ENCODE measurements at regions not wholly inside any gene's neighbourhood (a gene's known extent, or its start where the extent isn't known, plus 50 kb on each side); places are given as distances from the start of the nearest gene placed in this dataset.
"Not testable (repeated sequence)": the region's sequence is repeated elsewhere in the genome, so short reads cannot be mapped to it uniquely, and the experiment has no call there.

DNA sequence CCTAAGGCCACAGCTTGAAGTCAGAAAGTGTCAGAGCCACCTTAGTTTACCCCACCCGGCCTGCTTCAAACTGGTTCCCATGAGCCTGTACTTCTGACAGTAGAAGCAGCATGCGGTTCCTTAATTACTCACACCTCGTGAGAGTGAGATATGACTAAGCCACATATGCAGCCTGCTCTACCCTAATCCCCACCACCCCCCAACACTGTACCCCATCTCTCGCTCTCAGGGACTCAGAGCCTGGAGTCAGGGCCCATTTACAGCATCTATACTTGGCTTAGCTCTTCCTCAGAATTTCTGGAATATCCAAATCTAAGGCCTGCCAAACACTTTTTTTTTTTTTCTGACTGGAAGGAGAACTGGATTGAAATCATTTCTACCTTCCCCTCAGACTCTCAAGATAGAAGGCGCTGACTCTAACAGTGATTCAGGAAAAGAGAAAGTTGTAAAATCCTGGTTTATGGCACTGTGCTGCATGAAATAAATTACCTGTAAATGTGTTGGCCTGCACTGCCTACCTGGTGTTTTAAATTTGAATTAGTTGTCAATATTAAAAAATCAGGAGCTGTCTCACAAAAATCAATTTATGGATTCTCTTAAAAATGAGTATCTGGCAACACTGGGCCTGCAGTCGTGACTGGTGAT is 360.0 kb downstream of the RND3 start:
- Histone ChIP-seq H3K27ac (ENCODE audit: low read depth, low read length) (no peak overlapping the region), H3K9ac (ENCODE audit: low read length) (no peak overlapping the region), H3K27me3 (ENCODE audit: control insufficient read depth in 1 of 2, insufficient read depth in 2 of 2, low read length in 2 of 2) (no peaks in the 10 kb centered on the region), H3K4me1 (ENCODE audit: insufficient read depth, low read length) (no peaks in the 10 kb centered on the region), H3K36me3 (ENCODE audit: insufficient read depth, low read length) (no peaks in the 10 kb centered on the region), H3K4me3 (ENCODE audit: low read depth in 1 of 2, low read length in 2 of 2) (no peak overlapping the region), H3K9me3 (ENCODE audit: low read length) (no peaks in the 10 kb centered on the region)

DNA sequence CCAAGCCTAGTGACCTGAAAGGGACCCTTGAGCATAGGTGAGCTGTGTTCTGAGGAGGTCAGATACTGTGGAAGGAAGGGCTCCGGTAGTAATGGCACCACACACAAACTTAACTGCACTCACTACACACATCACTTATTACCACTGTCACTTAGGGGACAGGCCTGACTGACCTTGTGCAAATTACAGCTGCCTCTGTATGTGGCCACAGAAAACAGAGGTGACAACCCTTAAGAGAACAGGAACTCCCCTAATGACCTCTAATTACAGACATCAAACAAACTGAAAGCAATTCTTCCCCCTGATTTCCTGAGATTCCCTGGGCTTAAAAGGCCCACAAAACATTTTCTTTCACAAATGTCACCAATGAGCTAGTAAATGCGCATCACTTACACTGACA is 360.6 kb downstream of the RND3 start:
- Histone ChIP-seq H3K9ac (ENCODE audit: low read length) (no peak overlapping the region), H3K4me1 (ENCODE audit: insufficient read depth, low read length) (no peaks in the 10 kb centered on the region), H3K4me3 (ENCODE audit: low read depth in 1 of 2, low read length in 2 of 2) (no peak overlapping the region), H3K27ac (ENCODE audit: low read depth, low read length) (no peak overlapping the region), H3K36me3 (ENCODE audit: insufficient read depth, low read length) (no peaks in the 10 kb centered on the region), H3K27me3 (ENCODE audit: control insufficient read depth in 1 of 2, insufficient read depth in 2 of 2, low read length in 2 of 2) (no peaks in the 10 kb centered on the region), H3K9me3 (ENCODE audit: low read length) (no peaks in the 10 kb centered on the region)

DNA sequence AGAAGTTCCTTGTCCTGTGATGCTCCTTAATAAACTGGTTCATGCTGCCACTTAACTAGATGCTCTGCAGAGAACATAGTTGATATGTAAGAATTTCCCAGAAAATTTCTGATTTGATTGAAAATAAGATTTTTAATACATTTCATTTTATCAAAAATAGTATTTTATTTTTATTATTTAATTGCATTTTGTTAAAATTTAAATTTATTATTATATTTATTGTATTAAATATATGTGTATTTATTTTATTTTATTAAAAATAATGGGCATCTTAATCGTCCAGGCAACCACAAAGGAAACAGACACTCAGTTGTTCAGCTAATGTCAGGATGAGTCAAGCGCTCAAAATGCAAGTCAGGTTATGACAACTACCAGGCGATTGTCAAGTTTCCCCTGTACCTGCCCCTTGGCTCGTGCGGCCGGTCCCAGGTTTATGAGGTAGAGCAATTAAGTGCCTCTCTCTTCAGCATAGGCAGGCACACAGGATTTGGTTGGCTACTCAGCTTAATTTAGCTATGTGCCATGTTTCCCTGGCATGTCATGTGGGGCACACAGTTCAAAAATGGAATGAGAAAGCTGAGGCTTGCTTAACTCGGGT is 361.2 kb downstream of the RND3 start:
- no peaks in the 10 kb centered on the region for H3K36me3 ChIP-seq (ENCODE audit: insufficient read depth, low read length)
- H3K9ac ChIP-seq (ENCODE audit: low read length): no peak overlapping the region
- H3K9me3 ChIP-seq (ENCODE audit: low read length): no peaks in the 10 kb centered on the region
- no peak overlapping the region for H3K4me3 ChIP-seq (ENCODE audit: low read depth in 1 of 2, low read length in 2 of 2)
- H3K27ac ChIP-seq (ENCODE audit: low read depth, low read length): no peak overlapping the region
- H3K27me3 ChIP-seq (ENCODE audit: control insufficient read depth in 1 of 2, insufficient read depth in 2 of 2, low read length in 2 of 2): no peaks in the 10 kb centered on the region
- no peaks in the 10 kb centered on the region for H3K4me1 ChIP-seq (ENCODE audit: insufficient read depth, low read length)

DNA sequence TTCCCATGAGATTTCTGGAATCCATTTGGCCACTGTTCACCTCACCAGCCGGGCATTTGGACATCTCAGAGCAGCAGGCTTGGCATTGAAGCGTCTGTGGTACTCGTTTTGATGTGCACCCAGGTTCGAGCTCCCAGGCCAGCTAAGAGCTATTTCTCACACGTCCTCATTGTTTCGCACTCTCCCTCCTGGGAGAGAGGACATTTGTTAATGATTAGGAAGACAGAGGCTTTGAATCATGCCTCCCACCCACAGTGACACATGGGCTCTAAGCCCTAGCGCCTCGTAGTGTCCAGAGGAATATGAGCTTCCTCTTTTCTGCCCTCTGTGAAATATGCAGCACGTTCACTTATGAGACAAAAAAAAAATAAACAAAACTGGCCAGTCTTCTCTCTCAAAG is 361.8 kb downstream of the RND3 start:
- no peaks in the 10 kb centered on the region for H3K9me3 ChIP-seq (ENCODE audit: low read length)
- no peak overlapping the region for H3K27ac ChIP-seq (ENCODE audit: low read depth, low read length)
- no peak overlapping the region for H3K4me3 ChIP-seq (ENCODE audit: low read depth in 1 of 2, low read length in 2 of 2)
- no peaks in the 10 kb centered on the region for H3K4me1 ChIP-seq (ENCODE audit: insufficient read depth, low read length)
- H3K9ac ChIP-seq (ENCODE audit: low read length): no peak overlapping the region
- no peaks in the 10 kb centered on the region for H3K27me3 ChIP-seq (ENCODE audit: control insufficient read depth in 1 of 2, insufficient read depth in 2 of 2, low read length in 2 of 2)
- H3K36me3 ChIP-seq (ENCODE audit: insufficient read depth, low read length): no peaks in the 10 kb centered on the region

DNA sequence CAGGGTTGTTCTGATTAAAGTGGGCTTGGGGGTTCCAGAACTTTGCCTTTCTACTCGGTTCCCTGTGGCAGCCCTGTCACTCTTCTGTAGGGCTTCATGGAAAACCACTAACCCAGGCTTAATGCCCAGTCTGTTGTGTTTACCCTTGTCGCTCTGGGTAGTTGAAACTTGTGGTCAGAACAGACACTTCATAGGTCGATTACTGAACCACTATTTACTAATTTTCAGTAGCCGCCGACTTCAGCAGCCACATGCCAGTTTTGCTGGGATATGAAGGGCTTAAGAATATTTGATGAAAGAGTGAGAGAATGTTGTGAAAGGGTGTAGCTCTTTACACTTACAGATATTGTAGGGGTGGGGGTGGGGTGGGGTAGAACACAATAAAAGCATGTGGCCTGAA is 362.3 kb downstream of the RND3 start:
- no peak overlapping the region for H3K27ac ChIP-seq (ENCODE audit: low read depth, low read length)
- H3K9me3 ChIP-seq (ENCODE audit: low read length): no peaks in the 10 kb centered on the region
- no peak overlapping the region for H3K4me3 ChIP-seq (ENCODE audit: low read depth in 1 of 2, low read length in 2 of 2)
- no peaks in the 10 kb centered on the region for H3K27me3 ChIP-seq (ENCODE audit: control insufficient read depth in 1 of 2, insufficient read depth in 2 of 2, low read length in 2 of 2)
- H3K36me3 ChIP-seq (ENCODE audit: insufficient read depth, low read length): no peaks in the 10 kb centered on the region
- no peak overlapping the region for H3K9ac ChIP-seq (ENCODE audit: low read length)
- H3K4me1 ChIP-seq (ENCODE audit: insufficient read depth, low read length): no peaks in the 10 kb centered on the region

DNA sequence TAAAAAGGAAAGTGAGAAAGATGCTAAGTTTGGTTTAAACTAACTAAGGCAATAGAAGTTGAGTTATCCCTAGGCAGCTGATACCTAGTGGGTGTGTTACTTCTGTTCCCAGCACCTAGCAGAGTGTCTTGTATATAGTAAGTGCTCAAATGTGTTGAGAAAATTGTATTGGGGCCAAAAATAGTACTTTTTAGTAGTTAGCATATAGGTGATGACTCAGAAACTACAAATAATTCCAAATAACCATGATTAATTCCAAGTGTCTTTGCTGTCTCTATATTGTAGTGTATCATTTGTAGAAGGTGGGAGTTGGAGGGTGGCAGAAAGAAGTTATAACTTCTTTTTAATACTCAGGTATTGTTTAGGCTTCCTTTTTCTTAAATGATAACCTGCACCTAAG is 362.7 kb downstream of the RND3 start:
- no peak overlapping the region for H3K9ac ChIP-seq (ENCODE audit: low read length)
- no peaks in the 10 kb centered on the region for H3K36me3 ChIP-seq (ENCODE audit: insufficient read depth, low read length)
- H3K27me3 ChIP-seq (ENCODE audit: control insufficient read depth in 1 of 2, insufficient read depth in 2 of 2, low read length in 2 of 2): no peaks in the 10 kb centered on the region
- H3K4me1 ChIP-seq (ENCODE audit: insufficient read depth, low read length): no peaks in the 10 kb centered on the region
- H3K27ac ChIP-seq (ENCODE audit: low read depth, low read length): no peak overlapping the region
- no peak overlapping the region for H3K4me3 ChIP-seq (ENCODE audit: low read depth in 1 of 2, low read length in 2 of 2)
- no peaks in the 10 kb centered on the region for H3K9me3 ChIP-seq (ENCODE audit: low read length)

DNA sequence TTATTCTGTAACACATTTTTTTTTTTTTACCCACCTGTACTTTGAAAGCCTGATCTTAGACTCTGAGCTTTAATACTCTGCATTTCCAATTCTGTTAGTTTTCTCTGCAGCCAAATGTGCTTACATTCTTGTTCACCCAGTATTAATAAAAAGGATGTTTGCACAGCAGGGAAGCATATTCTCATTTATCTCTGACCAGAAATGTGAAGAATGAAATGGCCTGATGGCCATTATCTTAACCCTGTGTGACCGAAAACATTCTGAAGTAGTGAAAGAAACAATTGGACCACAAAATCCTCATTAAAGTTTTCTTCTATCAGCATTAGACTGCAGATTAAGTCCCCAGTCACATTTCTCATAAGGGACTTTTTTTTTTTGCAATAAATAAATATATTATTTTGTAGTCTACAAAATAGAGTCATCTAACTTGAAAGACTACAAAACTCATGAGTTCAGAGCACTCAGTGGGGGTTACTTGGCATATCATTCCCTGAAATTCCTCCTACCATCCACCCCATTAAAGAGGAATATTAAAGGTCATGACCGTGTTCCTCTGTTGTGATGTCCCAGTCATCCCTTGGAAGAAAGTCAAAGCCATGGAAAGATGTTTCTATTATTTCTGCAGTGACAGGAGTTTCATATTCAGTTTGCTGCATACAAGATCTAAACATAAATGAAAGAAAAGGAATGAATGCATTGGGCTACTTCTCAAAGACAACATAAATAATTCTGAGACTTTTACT is 364.4 kb downstream of the RND3 start:
- Histone ChIP-seq H3K4me1 (ENCODE audit: insufficient read depth, low read length) (no peaks in the 10 kb centered on the region), H3K9ac (ENCODE audit: low read length) (no peak overlapping the region), H3K36me3 (ENCODE audit: insufficient read depth, low read length) (no peaks in the 10 kb centered on the region), H3K27ac (ENCODE audit: low read depth, low read length) (no peak overlapping the region), H3K9me3 (ENCODE audit: low read length) (no peaks in the 10 kb centered on the region), H3K27me3 (ENCODE audit: control insufficient read depth in 1 of 2, insufficient read depth in 2 of 2, low read length in 2 of 2) (no peaks in the 10 kb centered on the region), H3K4me3 (ENCODE audit: low read depth in 1 of 2, low read length in 2 of 2) (no peak overlapping the region)

DNA sequence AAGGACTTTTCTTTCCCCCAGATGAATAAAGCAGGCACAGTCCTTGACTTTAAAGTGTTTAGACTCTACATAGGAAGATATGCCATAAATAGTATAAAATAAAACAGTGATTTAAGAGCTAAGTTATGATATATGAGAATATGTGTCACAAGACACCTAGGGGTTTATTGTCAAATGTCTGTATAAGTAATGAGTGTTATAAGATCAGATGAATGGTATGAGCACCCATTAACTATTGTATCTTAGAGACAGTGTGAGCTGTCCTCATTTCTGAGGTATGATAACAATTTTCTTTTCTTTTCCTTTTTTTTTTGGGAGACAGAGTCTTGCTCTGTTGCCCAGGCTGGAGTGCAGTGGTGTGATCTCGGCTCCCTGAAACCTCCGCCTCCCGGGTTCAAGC is 365.3 kb downstream of the RND3 start:
- H3K9me3 ChIP-seq (ENCODE audit: low read length): no peaks in the 10 kb centered on the region
- no peak overlapping the region for H3K27ac ChIP-seq (ENCODE audit: low read depth, low read length)
- H3K4me1 ChIP-seq (ENCODE audit: insufficient read depth, low read length): no peaks in the 10 kb centered on the region
- no peak overlapping the region for H3K4me3 ChIP-seq (ENCODE audit: low read depth in 1 of 2, low read length in 2 of 2)
- no peaks in the 10 kb centered on the region for H3K27me3 ChIP-seq (ENCODE audit: control insufficient read depth in 1 of 2, insufficient read depth in 2 of 2, low read length in 2 of 2)
- H3K36me3 ChIP-seq (ENCODE audit: insufficient read depth, low read length): no peaks in the 10 kb centered on the region
- H3K9ac ChIP-seq (ENCODE audit: low read length): no peak overlapping the region

DNA sequence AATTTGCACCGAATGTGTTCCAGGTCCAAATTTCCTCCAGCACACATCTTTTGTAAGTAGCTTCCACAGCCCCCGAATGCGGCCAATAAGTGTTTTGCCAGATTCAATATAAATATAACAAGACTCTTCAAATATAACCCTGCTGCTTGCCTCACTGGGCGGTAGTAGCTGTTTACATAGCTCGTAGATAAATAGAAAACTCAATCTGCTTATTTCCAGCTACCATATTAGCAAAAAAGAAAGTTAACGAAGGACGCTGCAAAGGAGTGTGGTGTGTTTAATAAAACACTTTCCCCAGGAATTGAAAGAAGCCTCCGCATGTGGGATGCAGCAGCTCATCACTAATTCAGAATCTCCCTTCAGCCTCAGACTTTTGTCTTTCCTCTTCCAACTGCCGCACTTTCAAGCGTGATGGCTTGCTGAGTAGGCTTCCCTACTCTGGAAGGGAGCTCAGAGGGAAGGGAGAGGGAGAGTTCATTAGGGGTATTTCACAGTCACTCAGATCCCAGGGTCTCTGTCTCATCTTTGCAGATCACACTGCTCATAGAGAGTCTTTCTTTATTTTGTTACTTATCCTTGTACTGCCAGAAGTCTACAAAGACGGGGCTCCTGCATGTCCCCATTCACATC is 367.0 kb downstream of the RND3 start:
- Histone ChIP-seq H3K36me3 (ENCODE audit: insufficient read depth, low read length) (no peaks in the 10 kb centered on the region), H3K4me3 (ENCODE audit: low read depth in 1 of 2, low read length in 2 of 2) (no peak overlapping the region), H3K9me3 (ENCODE audit: low read length) (no peaks in the 10 kb centered on the region), H3K9ac (ENCODE audit: low read length) (no peak overlapping the region), H3K27me3 (ENCODE audit: control insufficient read depth in 1 of 2, insufficient read depth in 2 of 2, low read length in 2 of 2) (no peaks in the 10 kb centered on the region), H3K27ac (ENCODE audit: low read depth, low read length) (no peak overlapping the region), H3K4me1 (ENCODE audit: insufficient read depth, low read length) (no peaks in the 10 kb centered on the region)

DNA sequence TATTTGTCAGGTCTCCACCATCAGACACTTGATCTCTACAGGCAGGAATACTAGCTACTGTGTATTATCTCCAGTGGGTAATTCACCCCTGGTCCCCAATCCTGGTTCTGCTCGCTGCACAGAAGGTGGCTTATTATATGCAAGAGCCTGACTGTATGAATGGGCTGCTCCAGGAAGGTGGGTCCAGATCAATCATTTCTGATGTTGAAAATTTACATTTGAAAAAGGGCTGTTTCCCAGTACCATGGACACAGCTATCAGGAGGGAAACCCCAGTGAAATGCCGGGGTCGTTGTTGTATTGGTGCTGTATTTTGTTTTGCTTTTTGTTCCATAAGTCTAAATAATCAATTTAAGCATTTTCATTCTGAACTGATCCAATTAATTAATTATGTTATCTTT is 367.6 kb downstream of the RND3 start:
- no peak overlapping the region for H3K27ac ChIP-seq (ENCODE audit: low read depth, low read length)
- no peaks in the 10 kb centered on the region for H3K27me3 ChIP-seq (ENCODE audit: control insufficient read depth in 1 of 2, insufficient read depth in 2 of 2, low read length in 2 of 2)
- H3K9me3 ChIP-seq (ENCODE audit: low read length): no peaks in the 10 kb centered on the region
- H3K36me3 ChIP-seq (ENCODE audit: insufficient read depth, low read length): no peaks in the 10 kb centered on the region
- no peaks in the 10 kb centered on the region for H3K4me1 ChIP-seq (ENCODE audit: insufficient read depth, low read length)
- no peak overlapping the region for H3K4me3 ChIP-seq (ENCODE audit: low read depth in 1 of 2, low read length in 2 of 2)
- no peak overlapping the region for H3K9ac ChIP-seq (ENCODE audit: low read length)

DNA sequence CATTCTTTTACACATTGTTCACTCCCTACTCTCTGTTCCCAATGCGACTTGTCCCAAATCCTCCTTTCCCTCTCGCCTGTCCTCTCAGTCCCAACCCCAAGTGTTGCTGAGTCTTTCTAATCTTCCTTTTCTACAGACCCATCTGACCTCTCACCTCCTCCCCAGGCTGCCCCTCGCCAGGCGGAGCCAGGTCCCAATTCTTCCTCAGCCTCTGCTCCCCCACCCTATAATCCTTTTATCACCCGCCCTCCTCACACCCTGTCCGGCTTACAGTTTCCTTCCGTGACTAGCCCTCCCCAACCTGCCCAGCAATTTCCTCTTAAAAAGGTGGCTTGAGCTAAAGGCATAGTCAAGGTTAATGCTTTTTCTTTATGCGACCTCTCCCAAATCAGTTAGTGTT is 373.4 kb downstream of the RND3 start:
- not testable (repeated sequence) for H3K9me3 ChIP-seq (ENCODE audit: low read length); H3K36me3 ChIP-seq (ENCODE audit: insufficient read depth, low read length); H3K27ac ChIP-seq (ENCODE audit: low read depth, low read length); H3K4me1 ChIP-seq (ENCODE audit: insufficient read depth, low read length); H3K9ac ChIP-seq (ENCODE audit: low read length); H3K27me3 ChIP-seq (ENCODE audit: control insufficient read depth in 1 of 2, insufficient read depth in 2 of 2, low read length in 2 of 2); H3K4me3 ChIP-seq (ENCODE audit: low read depth in 1 of 2, low read length in 2 of 2)
